NOMO-1 treated with dmso at 0.1 percent for 144 hours (cell line): ENCODE measurements at regions not wholly inside any gene's neighbourhood (a gene's known extent, or its start where the extent isn't known, plus 50 kb on each side); places are given as distances from the start of the nearest gene placed in this dataset.
"Not testable (repeated sequence)": the region's sequence is repeated elsewhere in the genome, so short reads cannot be mapped to it uniquely, and the experiment has no call there.

Experiments used
- DNase-seq: peaks from one replicate; lab custom pipeline; 2025; ENCODE audit not compliant: unreplicated experiment; lab: John Stamatoyannopoulos, UW

GRCh38 chr15:95125803-95126202 lies 894.4 kb downstream of the MCTP2 start:
- DNase-seq = no peak

GRCh38 chr15:95127356-95127755 lies 896.0 kb downstream of the MCTP2 start:
- DNase-seq = no peak

- no peak for DNase-seq
These were observed 898.2 kb downstream of the MCTP2 start for GRCh38 chr15:95129574-95129973.

GRCh38 chr15:95131131-95131556 lies 899.8 kb downstream of the MCTP2 start:
- DNase-seq = no peak

- DNase-seq = no peak
These were observed 901.4 kb downstream of the MCTP2 start for GRCh38 chr15:95132774-95133173.

GRCh38 chr15:95134431-95135110 lies 903.2 kb downstream of the MCTP2 start:
- no peak for DNase-seq

- no peak for DNase-seq
These were observed 907.4 kb downstream of the MCTP2 start for GRCh38 chr15:95138604-95139270.

GRCh38 chr15:95141486-95141885 lies 910.1 kb downstream of the MCTP2 start:
- DNase-seq = no peak

GRCh38 chr15:95142531-95142930 lies 911.2 kb downstream of the MCTP2 start:
- DNase-seq = no peak

GRCh38 chr15:95146481-95146880 lies 915.1 kb downstream of the MCTP2 start:
- no peak for DNase-seq

GRCh38 chr15:95148183-95148582 lies 916.8 kb downstream of the MCTP2 start:
- no peak for DNase-seq

- DNase-seq = no peak
These were observed 917.7 kb downstream of the MCTP2 start for GRCh38 chr15:95149036-95149435.

- DNase-seq = no peak
These were observed 918.4 kb downstream of the MCTP2 start for GRCh38 chr15:95149771-95150170.

GRCh38 chr15:95150466-95150865 lies 919.1 kb downstream of the MCTP2 start:
- DNase-seq = no peak

- no peak for DNase-seq
These were observed 921.4 kb downstream of the MCTP2 start for GRCh38 chr15:95152741-95153140.

- DNase-seq = not testable (repeated sequence)
These were observed 921.8 kb downstream of the MCTP2 start for GRCh38 chr15:95153201-95153600.

- DNase-seq = no peak
These were observed 929.0 kb downstream of the MCTP2 start for GRCh38 chr15:95160316-95160715.

GRCh38 chr15:95162069-95162468 lies 930.7 kb downstream of the MCTP2 start:
- DNase-seq = no peak

- no peak for DNase-seq
These were observed 931.2 kb downstream of the MCTP2 start for GRCh38 chr15:95162531-95162930.

GRCh38 chr15:95162967-95163531 lies 931.7 kb downstream of the MCTP2 start:
- DNase-seq = no peak

- DNase-seq = no peak
These were observed 936.8 kb downstream of the MCTP2 start for GRCh38 chr15:95168152-95168551.

- no peak for DNase-seq
These were observed 937.6 kb downstream of the MCTP2 start for GRCh38 chr15:95168951-95169431.
